H1 (cell line): ENCODE measurements at regions not wholly inside any gene's neighbourhood (a gene's known extent, or its start where the extent isn't known, plus 50 kb on each side); places are given as distances from the start of the nearest gene placed in this dataset.

Experiments
- CTCF ChIA-PET: fragments of 300-600 bp; sonication (Branson Sonifier 250); formaldehyde crosslinking; loops from one replicate; lab custom pipeline; 2021; ENCODE audit not compliant: partially characterized antibody; lab: Charles Lee
- POLR2A ChIA-PET: fragments of 300-600 bp; sonication (Branson Sonifier 250); formaldehyde crosslinking; loops from one replicate; lab custom pipeline; 2021; ENCODE audit warnings: inconsistent platforms; ENCODE audit not compliant: partially characterized antibody; lab: Charles Lee
- DNase-seq, 2 experiments: peaks; one replicate each; pipeline versions ENCODE4 v3.0.0 to v3.0.0-alpha.2; 2010 to 2022; ENCODE audit warnings: low spot score in 2 of 2, low read depth in 1 of 2, mixed read lengths in 1 of 2
- FAIRE-seq: peaks from 2 replicates; lab custom pipeline; 2011; peaks lifted over from hg19 to GRCh38; lab: Jason Lieb, UNC
- H2AFZ ChIP-seq: 2 replicates; pipeline ENCODE4 v1.8.1; 2012; ENCODE audit warnings: low read length, inconsistent platforms
- H2AK5ac ChIP-seq: 2 replicates; pipeline ENCODE4 v1.6.1; 2013; ENCODE audit warnings: low read depth, low read length
- H2BK120ac ChIP-seq: replicated peaks from 2 replicates; pipeline ENCODE3; 2013; ENCODE audit warnings: low read depth, low read length, inconsistent platforms
- H2BK12ac ChIP-seq: 2 replicates; pipeline ENCODE4 v1.6.1; 2013; ENCODE audit warnings: low read depth, low read length
- H2BK15ac ChIP-seq: 2 replicates; pipeline ENCODE4 v1.6.1; 2013; ENCODE audit warnings: low read length
- H2BK20ac ChIP-seq: 2 replicates; pipeline ENCODE4 v1.6.1; 2013; ENCODE audit warnings: low read length
- H2BK5ac ChIP-seq: 2 replicates; pipeline ENCODE4 v1.6.1; 2013; ENCODE audit warnings: low read depth, low read length
- H3K14ac ChIP-seq: 2 replicates; pipeline ENCODE4 v1.6.1; 2013; ENCODE audit warnings: inconsistent platforms; ENCODE audit not compliant: insufficient read length
- H3K18ac ChIP-seq: 2 replicates; pipeline ENCODE4 v1.6.1; 2013; ENCODE audit warnings: low read length; ENCODE audit errors: extremely low read depth
- H3K23ac ChIP-seq: 2 replicates; pipeline ENCODE4 v1.6.1; 2013; ENCODE audit warnings: inconsistent platforms; ENCODE audit not compliant: insufficient read length
- H3K23me2 ChIP-seq: 2 replicates; pipeline ENCODE4 v1.6.1; 2013; ENCODE audit warnings: low read depth, low read length
- H3K27ac ChIP-seq: 2 replicates; pipeline ENCODE4 v1.6.1; 2011; ENCODE audit warnings: low read depth, low read length, inconsistent platforms
- H3K27me3 ChIP-seq, 4 experiments: replicated peaks in 1 of 4; 1 replicate in 1 of 4; 2 replicates in 3 of 4; pipeline versions ENCODE4 v1.6.1 to v1.8.1; 2011 to 2013; ENCODE audit warnings: low read length in 3 of 4, mild to moderate bottlenecking in 3 of 4, inconsistent platforms in 2 of 4, mixed read lengths in 2 of 4, moderate library complexity in 1 of 4; ENCODE audit not compliant: control insufficient read depth in 3 of 4, insufficient read depth in 3 of 4; ENCODE audit errors: extremely low read depth in 1 of 4
- H3K36me3 ChIP-seq, 4 experiments: 2 replicates each; pipeline versions ENCODE4 v1.6.1 to v1.8.1; 2011 to 2013; ENCODE audit warnings: mild to moderate bottlenecking in 4 of 4, low read length in 3 of 4, moderate library complexity in 2 of 4, control low read depth in 1 of 4, inconsistent platforms in 1 of 4; ENCODE audit not compliant: insufficient read depth in 4 of 4, control insufficient read depth in 2 of 4
- H3K4ac ChIP-seq: replicated peaks from 2 replicates; pipeline ENCODE3; 2013; ENCODE audit warnings: low read length, low read depth, mixed read lengths, inconsistent platforms; ENCODE audit not compliant: insufficient read length
- H3K4me1 ChIP-seq, 4 experiments: replicated peaks in 1 of 4; 1 replicate in 1 of 4; 2 replicates in 3 of 4; pipeline versions ENCODE4 v1.6.1 to v1.8.1; 2011 to 2013; ENCODE audit warnings: low read length in 3 of 4, inconsistent platforms in 2 of 4, mixed read lengths in 1 of 4; ENCODE audit not compliant: insufficient read depth in 4 of 4, control insufficient read depth in 3 of 4
- H3K4me2 ChIP-seq, 2 experiments: 2 replicates each; pipeline versions ENCODE4 v1.6.1 to v1.8.1; 2011 to 2013; ENCODE audit warnings: low read depth in 2 of 2, low read length in 2 of 2, control low read depth in 1 of 2, inconsistent platforms in 1 of 2, mild to moderate bottlenecking in 1 of 2; ENCODE audit not compliant: insufficient read depth in 1 of 2
- H3K4me3 ChIP-seq, 4 experiments: fragments of 200-600, 300-600 bp in 1 of 4; sonication (generic), shearing (Covaris generic), sonication (Bioruptor Twin) in 1 of 4; 2 replicates each; pipeline versions ENCODE4 v1.5.1 to v1.8.1; 2011 to 2016; ENCODE audit warnings: low read length in 4 of 4, low read depth in 3 of 4, control low read depth in 2 of 4, inconsistent platforms in 2 of 4, mild to moderate bottlenecking in 2 of 4, mixed read lengths in 1 of 4, moderate library complexity in 1 of 4; ENCODE audit not compliant: insufficient read depth in 2 of 4; ENCODE audit errors: extremely low read depth in 1 of 4
- H3K56ac ChIP-seq: replicated peaks from 2 replicates; pipeline ENCODE3; 2013; ENCODE audit warnings: low read depth, mild to moderate bottlenecking, mixed read lengths, low read length, inconsistent platforms; ENCODE audit not compliant: insufficient read length
- H3K79me1 ChIP-seq: 2 replicates; pipeline ENCODE4 v1.6.1; 2013; ENCODE audit warnings: low read depth, low read length, control low read depth
- H3K79me2 ChIP-seq, 2 experiments: 2 replicates each; pipeline versions ENCODE4 v1.6.1 to v1.8.1; 2012 to 2013; ENCODE audit warnings: low read length in 2 of 2, mild to moderate bottlenecking in 2 of 2, inconsistent platforms in 1 of 2; ENCODE audit not compliant: insufficient read depth in 2 of 2, control insufficient read depth in 1 of 2
- H3K9ac ChIP-seq, 4 experiments: replicated peaks in 1 of 4; 1 replicate in 1 of 4; 2 replicates in 3 of 4; pipeline versions ENCODE4 v1.6.1 to v1.8.1; 2011 to 2013; ENCODE audit warnings: low read depth in 3 of 4, low read length in 3 of 4, control low read depth in 2 of 4, mild to moderate bottlenecking in 2 of 4, moderate library complexity in 2 of 4, inconsistent platforms in 1 of 4; ENCODE audit errors: extremely low read depth in 1 of 4
- H3K9me3 ChIP-seq, 2 experiments: 2 replicates each; pipeline versions ENCODE4 v1.6.1 to v1.8.1; 2012 to 2013; ENCODE audit warnings: mild to moderate bottlenecking in 2 of 2, moderate library complexity in 2 of 2, control low read depth in 1 of 2, inconsistent platforms in 1 of 2, low read depth in 1 of 2, low read length in 1 of 2, mixed read lengths in 1 of 2; ENCODE audit not compliant: insufficient read depth in 2 of 2
- H4K20me1 ChIP-seq, 2 experiments: replicated peaks in 1 of 2; 2 replicates each; pipeline versions ENCODE3 to v1.8.1; 2011 to 2013; ENCODE audit warnings: inconsistent platforms in 2 of 2, low read length in 2 of 2, mild to moderate bottlenecking in 1 of 2; ENCODE audit not compliant: insufficient read depth in 2 of 2, control insufficient read depth in 1 of 2
- H4K5ac ChIP-seq: 2 replicates; pipeline ENCODE4 v1.6.1; 2013; ENCODE audit warnings: low read length, low read depth, mixed read lengths, inconsistent platforms; ENCODE audit not compliant: insufficient read length
- H4K8ac ChIP-seq: 2 replicates; pipeline ENCODE4 v1.8.0; 2013; ENCODE audit warnings: mild to moderate bottlenecking, moderate library complexity, low read length, inconsistent platforms; ENCODE audit not compliant: insufficient read depth; ENCODE audit errors: extremely low read depth
- H4K91ac ChIP-seq: replicated peaks from 2 replicates; pipeline ENCODE3; 2013; ENCODE audit warnings: low read length, mixed read lengths, inconsistent platforms; ENCODE audit not compliant: insufficient read length
- E2F6 ChIP-seq: IDR thresholded peaks from 2 replicates; pipeline ENCODE4 v1.6.1; 2012; ENCODE audit warnings: inconsistent platforms
- GABPA ChIP-seq: IDR thresholded peaks from 2 replicates; pipeline ENCODE4 v1.6.1; 2011; ENCODE audit warnings: mild to moderate bottlenecking, low read length, moderate library complexity, borderline replicate concordance; ENCODE audit not compliant: insufficient read depth
- HDAC6 ChIP-seq: IDR thresholded peaks from one replicate; pipeline ENCODE4 v1.7.1; 2012; ENCODE audit warnings: low read depth, mild to moderate bottlenecking, inconsistent platforms, low read length, moderate library complexity
- KDM1A ChIP-seq: fragments of 200-600, 300-600 bp; sonication (generic); IDR thresholded peaks from 2 replicates; pipeline ENCODE4 v1.7.1; 2016; ENCODE audit warnings: mild to moderate bottlenecking, low read length, borderline replicate concordance
- POLR2AphosphoS5 ChIP-seq: IDR thresholded peaks from 2 replicates; pipeline ENCODE4 v1.6.1; 2011; ENCODE audit warnings: low read depth, low read length
- SAP30 ChIP-seq: fragments of 300-600 bp; sonication (generic); IDR thresholded peaks from 2 replicates; pipeline ENCODE4 v1.7.1; 2012; ENCODE audit warnings: low read length, moderate library complexity, mild to moderate bottlenecking, inconsistent platforms; ENCODE audit not compliant: insufficient read depth, insufficient replicate concordance
- SP1 ChIP-seq: IDR thresholded peaks from 2 replicates; pipeline ENCODE4 v1.6.1; 2011; ENCODE audit warnings: low read depth, low read length
- TAF7 ChIP-seq: optimal IDR thresholded peaks from 2 replicates; pipeline ENCODE3; 2011; ENCODE audit warnings: low read depth, mild to moderate bottlenecking, inconsistent platforms, low read length, moderate library complexity, borderline replicate concordance
- WGBS, 2 experiments: shearing (Covaris generic) in 1 of 2; methylation state at CpG; one replicate each; pipeline versions ENCODE4 v1.1.6 to v1.1.7; 2013 to 2015; ENCODE audit warnings: low lambda C conversion rate in 2 of 2, mixed read lengths in 2 of 2, inconsistent platforms in 1 of 2, low coverage in 1 of 2, missing lambda C conversion rate in 1 of 2; ENCODE audit not compliant: insufficient replicate concordance in 2 of 2, insufficient coverage in 1 of 2, insufficient read length in 1 of 2; ENCODE audit errors: extremely low coverage in 1 of 2, missing lambda C conversion rate in 1 of 2; 5-methylcytosine and 5-hydroxymethylcytosine counted together
- TF ChIP-seq, protein P1 (sequence below): IDR thresholded peaks from 2 replicates; pipeline ENCODE4 v1.6.1; 2011; ENCODE audit warnings: low read depth, mild to moderate bottlenecking, low read length; ENCODE audit not compliant: insufficient read depth

- Histone ChIP-seq H4K91ac (no peak overlapping the region), H3K27me3 (no peaks in the 10 kb centered on the region; a peak in 1 of 7 replicates), H3K9ac (no peak overlapping the region), H2AFZ (no peak overlapping the region), H3K23me2 (no peaks in the 10 kb centered on the region), H3K23ac (no peak overlapping the region), H3K56ac (no peak overlapping the region), H3K27ac (no peak overlapping the region), H4K5ac (no peak overlapping the region), H4K8ac (no peak overlapping the region), H4K20me1 (no peaks in the 10 kb centered on the region), H2AK5ac (no peak overlapping the region), H3K4me2 (no peak overlapping the region), H3K18ac (no peak overlapping the region), H3K36me3 (no peaks in the 10 kb centered on the region), H2BK5ac (no peak overlapping the region), H3K14ac (no peak overlapping the region), H2BK120ac (no peak overlapping the region), H3K9me3 (peaks cover 0 to 3% of the 10 kb centered on the region in 2 experiments; a peak in 1 of 4 replicates), H2BK12ac (no peak overlapping the region), H3K4me3 (no peak overlapping the region), H3K4me1 (no peaks in the 10 kb centered on the region), H3K4ac (no peak overlapping the region), H2BK20ac (no peak overlapping the region), H3K79me1 (no peaks in the 10 kb centered on the region), H2BK15ac (no peak overlapping the region), H3K79me2 (no peaks in the 10 kb centered on the region)
- POLR2A ChIA-PET, result no interaction called here
- FAIRE-seq (no peak), DNase-seq (no peak)
- CTCF ChIA-PET, result no interaction called here
- TF ChIP-seq GABPA (no peak), HDAC6 (no peak), SP1 (no peak), TAF7 (no peak), KDM1A (no peak), E2F6 (no peak), POLR2AphosphoS5 (no peak), SAP30 (no peak)
- TF ChIP-seq, protein P1, sequence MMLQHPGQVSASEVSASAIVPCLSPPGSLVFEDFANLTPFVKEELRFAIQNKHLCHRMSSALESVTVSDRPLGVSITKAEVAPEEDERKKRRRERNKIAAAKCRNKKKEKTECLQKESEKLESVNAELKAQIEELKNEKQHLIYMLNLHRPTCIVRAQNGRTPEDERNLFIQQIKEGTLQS, result no peak
- 91% methylated on average over 7 of the region's 7 CpGs; no CpG with 5 or more reads in 1 of the 2 experiments for WGBS, 2 experiments
Measured at GRCh38 chr22:34210301-34210700, 290.0 kb upstream of the LARGE1 start.
